Epithelial cell of esophagus (primary cell): ENCODE measurements at regions not wholly inside any gene's neighbourhood (a gene's known extent, or its start where the extent isn't known, plus 50 kb on each side); places are given as distances from the start of the nearest gene placed in this dataset.
"Not testable (repeated sequence)": the region's sequence is repeated elsewhere in the genome, so short reads cannot be mapped to it uniquely, and the experiment has no call there.

Experiments
- DNase-seq: peaks from one replicate; pipeline ENCODE4 v3.0.0; 2010; ENCODE audit warnings: low read depth
- H3K4me3 ChIP-seq: 2 replicates; pipeline ENCODE4 v1.5.1; 2011; ENCODE audit warnings: mild to moderate bottlenecking, low read length, control low read depth
- CTCF ChIP-seq: IDR thresholded peaks from 2 replicates; pipeline ENCODE4 v1.5.1; 2011; ENCODE audit warnings: low read depth, mild to moderate bottlenecking, low read length, control low read depth, inconsistent platforms; ENCODE audit not compliant: insufficient read depth; ENCODE audit errors: missing control alignments

- H3K4me3 ChIP-seq, result no peak overlapping the region
- no peak for DNase-seq
- TF ChIP-seq CTCF, result no peak
Measured at GRCh38 chr4:72888331-72888730, 181.2 kb downstream of the COX18 start.

GRCh38 chr4:72887152-72887551 lies 182.4 kb downstream of the COX18 start:
- no peak overlapping the region for H3K4me3 ChIP-seq
- DNase-seq, result no peak
- no peak for TF ChIP-seq CTCF

GRCh38 chr4:72886602-72887001 lies 182.9 kb downstream of the COX18 start:
- peak; percentile 38 for TF ChIP-seq CTCF
- H3K4me3 ChIP-seq, result no peak overlapping the region
- DNase-seq, result peak; percentile 11

GRCh38 chr4:72884225-72884624 lies 185.3 kb downstream of the COX18 start:
- H3K4me3 ChIP-seq, DNase-seq: not testable (repeated sequence)

GRCh38 chr4:72876946-72877345 lies 192.6 kb downstream of the COX18 start:
- no peak overlapping the region for H3K4me3 ChIP-seq
- DNase-seq, result no peak
- no peak for TF ChIP-seq CTCF

GRCh38 chr4:72875545-72875944 lies 194.0 kb downstream of the COX18 start:
- H3K4me3 ChIP-seq, result no peak overlapping the region
- no peak for DNase-seq
- TF ChIP-seq CTCF, result no peak

- DNase-seq, result no peak
- no peak for TF ChIP-seq CTCF
Measured at GRCh38 chr4:72875138-72875537, 194.4 kb downstream of the COX18 start.

GRCh38 chr4:72864898-72865297 lies 204.6 kb downstream of the COX18 start:
- DNase-seq, result no peak
- no peak for TF ChIP-seq CTCF
- H3K4me3 ChIP-seq, result no peak overlapping the region

More at GRCh38 chr4:72875138-72875537, 194.4 kb downstream of the COX18 start:
- H3K4me3 ChIP-seq, result no peak overlapping the region

- not testable (repeated sequence) for H3K4me3 ChIP-seq, DNase-seq
Measured at GRCh38 chr4:72864277-72864676, 205.2 kb downstream of the COX18 start.
